ENCODE measurements at regions not wholly inside any gene's neighbourhood (a gene's known extent, or its start where the extent isn't known, plus 50 kb on each side); places are given as distances from the start of the nearest gene placed in this dataset.
A peak's percentile ranks its signal among the peaks of the same experiment; 100 is the strongest.
"Not testable (repeated sequence)": the region's sequence is repeated elsewhere in the genome, so short reads cannot be mapped to it uniquely, and the experiment has no call there.

DNA sequence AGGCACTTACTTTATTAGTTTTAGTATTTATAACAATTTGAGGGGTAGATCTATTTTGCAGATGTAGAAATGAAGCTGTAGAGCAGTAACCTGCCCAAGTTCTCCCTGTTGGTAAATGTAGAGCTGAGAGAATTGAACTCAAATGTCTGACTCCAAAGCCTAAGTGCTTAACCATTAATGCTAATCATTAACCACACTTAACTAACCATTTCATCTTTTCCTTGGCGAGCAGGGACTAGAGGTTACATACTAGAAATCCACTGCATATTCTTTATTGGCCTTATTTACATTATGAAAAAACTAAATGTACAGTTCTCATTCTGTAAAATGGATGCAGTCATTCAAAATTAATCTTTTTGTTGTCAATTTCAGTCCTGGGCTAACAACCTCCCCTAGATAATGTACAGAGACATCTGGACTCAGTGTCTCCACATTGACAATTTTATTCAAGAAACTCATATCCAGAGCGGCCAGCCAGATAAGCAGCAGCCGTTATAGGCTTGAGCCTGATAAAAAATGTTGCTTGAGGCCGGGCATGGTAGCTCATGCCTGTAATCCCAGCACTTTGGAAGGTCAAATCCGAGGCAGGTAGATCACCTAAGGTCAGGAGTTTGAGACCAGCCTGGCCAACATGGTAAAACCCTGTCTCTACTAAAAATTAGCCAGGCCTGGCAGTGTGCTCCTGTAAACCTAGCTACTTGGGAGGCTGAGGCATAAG, 76.7 kb upstream of the PICALM start:
- DNase-seq (ENCODE audit: low read depth): no peak

DNA sequence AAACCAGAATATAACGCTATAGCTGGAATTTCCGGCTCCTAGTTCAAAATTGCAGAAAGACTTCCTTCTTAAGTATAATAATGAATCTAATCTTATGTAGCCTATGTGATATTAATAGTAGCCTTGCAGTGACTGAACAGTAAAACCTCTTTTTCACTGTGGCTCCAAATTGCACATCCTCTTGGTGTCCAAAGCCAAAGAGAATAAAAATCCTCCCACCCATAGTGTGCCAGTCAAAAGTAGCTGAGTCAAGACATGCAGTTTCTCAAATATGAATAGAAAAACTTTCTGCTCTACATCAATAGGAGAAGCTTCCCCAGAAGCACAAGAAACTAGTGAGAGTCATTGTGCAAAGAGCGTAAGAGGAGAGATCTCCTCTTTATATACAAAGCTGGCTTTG, 76.0 kb upstream of the PICALM start:
- no peak for DNase-seq (ENCODE audit: low read depth)

DNA sequence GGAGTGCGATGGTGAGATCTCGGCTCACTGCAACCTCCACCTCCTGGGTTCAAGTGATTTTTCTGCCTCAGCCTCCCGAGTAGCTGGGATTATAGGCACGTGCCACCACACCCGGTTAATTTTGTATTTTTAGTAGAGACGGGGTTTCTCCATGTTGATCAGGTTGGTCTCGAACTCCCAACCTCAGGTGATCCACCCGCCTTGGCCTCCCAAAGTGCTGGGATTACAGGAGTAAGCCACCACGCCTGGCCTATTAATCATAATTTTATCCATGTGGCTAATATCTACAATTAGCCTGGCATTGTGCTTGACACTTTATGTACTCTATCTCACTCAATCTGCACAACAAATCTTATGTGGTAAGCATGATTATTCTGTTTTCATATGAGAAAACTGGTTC, 75.2 kb upstream of the PICALM start:
- DNase-seq (ENCODE audit: low read depth): not testable (repeated sequence)

DNA sequence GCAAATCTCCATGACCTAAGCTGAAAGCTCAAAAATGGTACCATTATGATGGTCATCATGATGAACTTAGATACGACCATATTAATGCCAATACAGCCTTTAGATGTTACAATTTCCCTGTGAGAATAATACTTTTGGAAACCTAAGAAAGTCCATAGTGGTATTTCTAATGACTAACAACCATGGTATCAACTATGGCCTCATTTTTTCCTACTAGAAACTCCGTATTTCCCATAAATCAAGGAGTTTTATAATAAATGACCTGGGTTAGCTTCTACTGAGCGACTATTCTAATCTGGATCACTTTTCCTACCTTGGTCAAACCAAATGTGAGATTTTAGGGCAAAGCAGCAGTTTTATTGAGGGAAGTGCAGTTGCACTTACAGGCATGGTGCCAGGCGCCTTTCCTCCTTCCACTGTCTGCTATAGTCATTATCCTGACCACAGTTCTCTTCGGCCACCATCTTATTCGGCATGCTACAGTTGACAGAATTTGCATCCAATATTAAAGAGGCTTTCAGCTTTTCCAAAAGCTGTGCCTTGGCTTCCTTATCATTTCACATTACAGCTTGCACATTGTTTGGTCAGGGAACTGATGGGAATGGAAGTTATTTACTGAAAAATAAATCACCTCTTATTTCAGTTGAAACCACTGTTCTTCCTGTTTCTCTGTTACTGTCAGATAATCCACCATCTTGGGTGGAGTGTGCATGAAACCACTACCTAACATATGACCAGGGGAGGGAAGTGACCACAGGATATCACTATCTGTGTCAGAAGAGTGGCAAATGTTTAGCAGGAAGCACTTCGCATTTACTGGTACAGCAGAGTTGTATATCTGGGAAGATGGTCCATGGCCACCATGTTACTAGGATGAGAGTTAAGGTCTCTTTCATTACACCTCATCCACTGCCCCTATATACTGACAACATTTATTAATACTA, 74.5 kb upstream of the PICALM start:
- DNase-seq (ENCODE audit: low read depth): no peak

DNA sequence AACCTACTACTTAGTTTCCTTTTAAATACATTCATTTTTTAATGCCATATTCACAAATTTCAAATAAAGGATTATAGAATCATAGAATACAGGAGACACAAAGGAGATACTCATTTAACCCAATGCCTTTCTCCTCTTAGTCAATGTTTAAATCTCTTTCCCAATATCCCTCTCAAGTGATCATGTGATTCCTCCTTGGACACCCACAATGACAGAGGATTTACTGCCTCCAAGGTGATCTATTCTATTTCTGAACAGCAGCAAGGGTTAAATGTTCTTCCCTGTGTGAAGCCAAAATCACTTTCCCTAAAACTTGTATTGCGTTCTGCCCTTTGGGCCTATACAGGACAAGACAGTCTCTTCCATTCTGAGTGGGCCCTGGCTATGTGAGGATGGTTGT, 73.3 kb upstream of the PICALM start:
- no peak for DNase-seq (ENCODE audit: low read depth)

DNA sequence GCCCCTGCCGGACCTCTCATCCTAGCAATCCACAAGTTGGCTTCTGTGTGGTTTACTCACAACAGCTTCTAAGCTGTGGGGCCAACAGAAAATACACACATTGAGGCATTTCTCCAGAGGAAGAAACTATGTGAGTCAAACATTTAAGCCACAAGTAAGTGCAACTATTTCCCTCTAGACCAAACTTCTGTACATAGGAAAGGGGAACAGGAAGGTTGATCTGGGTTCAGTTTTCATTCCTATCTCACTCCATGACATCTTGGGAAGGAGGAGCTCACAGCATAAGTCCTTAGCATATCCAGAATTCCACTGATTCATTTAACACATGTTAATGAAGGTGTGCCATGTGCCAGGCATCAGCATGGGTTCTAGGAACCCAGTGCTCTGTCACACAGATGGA, 72.8 kb upstream of the PICALM start:
- DNase-seq (ENCODE audit: low read depth): no peak

DNA sequence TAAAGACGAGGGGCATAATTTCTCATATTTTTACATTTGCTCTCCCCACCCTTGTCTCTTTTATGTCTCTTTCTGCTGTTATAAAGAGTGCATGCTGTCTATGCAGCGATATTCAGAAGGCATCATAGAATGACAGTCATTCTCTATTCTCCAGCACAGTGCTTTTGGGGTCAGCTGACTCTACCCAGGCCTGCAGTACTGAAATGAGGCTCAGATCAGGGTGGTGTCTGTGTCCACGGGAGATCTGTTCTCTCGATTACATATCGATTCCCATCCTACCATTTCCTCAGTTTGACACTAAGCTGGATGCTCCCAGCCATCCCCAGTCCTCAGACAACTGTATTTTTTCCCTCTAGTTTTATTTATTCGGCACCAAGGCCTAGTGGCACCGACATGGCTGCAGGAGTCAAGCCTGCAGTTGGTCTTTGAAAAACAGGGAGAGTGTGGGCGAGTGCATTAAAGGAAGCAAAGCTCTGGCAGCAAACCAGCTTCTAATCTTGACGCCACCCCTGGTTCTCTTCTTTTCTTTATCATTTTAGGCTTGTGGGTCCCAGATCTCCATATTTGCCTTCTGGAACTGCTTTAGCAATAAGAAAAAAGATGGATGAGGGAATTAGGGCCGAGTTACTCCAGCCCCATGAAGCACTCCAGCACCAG, 71.6 kb upstream of the PICALM start:
- no peak for DNase-seq (ENCODE audit: low read depth)

DNA sequence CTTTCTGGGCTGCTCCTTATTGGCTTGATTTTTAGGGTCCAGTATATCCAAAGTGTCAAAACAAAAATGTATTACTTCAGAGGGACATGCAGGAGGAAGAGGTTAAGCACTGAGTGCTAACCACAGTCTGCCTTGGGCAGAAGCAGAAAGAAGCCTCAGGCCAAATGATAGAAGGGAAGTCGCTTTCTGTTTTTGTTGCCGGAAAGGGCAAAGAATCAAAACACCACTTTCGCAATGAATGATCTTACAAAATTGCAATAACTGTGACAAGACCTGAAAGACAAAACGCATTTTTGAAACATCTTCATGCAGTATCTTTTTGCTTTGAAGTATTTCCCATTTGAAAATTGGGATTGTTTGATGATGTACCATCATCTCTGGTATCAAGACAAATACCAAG, 70.1 kb upstream of the PICALM start:
- no peak for DNase-seq (ENCODE audit: low read depth)

DNA sequence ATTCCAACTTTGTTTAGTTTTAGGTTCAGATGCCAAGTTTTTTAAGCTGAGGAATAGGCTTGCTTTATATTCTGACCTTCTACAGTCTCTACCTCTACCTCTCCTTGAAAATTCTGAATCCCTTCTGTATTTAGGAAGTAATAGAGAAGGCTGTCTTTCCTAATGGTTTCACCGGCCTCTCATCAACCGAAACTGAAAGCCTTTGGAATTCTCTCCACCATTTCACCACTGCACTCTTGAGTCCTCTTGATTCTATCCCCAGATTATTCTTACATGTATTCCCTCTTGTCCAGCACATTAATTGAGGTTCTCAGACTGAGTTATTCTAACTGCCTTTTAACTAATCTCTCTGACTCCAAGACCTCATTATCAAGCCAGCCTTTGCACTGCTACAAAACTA, 67.7 kb upstream of the PICALM start:
- DNase-seq (ENCODE audit: low read depth): peak; percentile 21

DNA sequence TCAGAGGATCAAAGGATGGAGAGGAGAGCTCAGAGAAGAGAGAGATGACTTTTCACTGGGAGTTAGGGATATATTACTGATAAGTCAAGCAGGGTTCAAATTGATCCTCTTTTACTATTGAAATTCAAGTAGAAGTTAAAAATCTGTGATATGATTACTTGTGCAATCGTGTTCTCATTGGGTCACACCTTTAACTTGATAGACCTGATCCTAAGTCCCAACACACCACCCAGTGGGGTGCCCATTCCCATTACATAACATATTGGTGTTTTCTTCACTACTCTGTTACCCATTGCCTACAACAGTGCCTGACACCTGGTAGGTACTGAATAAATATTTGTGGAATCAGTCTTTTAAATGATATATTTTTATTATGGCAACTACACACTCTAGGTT, 66.4 kb upstream of the PICALM start:
- no peak for DNase-seq (ENCODE audit: low read depth)

DNA sequence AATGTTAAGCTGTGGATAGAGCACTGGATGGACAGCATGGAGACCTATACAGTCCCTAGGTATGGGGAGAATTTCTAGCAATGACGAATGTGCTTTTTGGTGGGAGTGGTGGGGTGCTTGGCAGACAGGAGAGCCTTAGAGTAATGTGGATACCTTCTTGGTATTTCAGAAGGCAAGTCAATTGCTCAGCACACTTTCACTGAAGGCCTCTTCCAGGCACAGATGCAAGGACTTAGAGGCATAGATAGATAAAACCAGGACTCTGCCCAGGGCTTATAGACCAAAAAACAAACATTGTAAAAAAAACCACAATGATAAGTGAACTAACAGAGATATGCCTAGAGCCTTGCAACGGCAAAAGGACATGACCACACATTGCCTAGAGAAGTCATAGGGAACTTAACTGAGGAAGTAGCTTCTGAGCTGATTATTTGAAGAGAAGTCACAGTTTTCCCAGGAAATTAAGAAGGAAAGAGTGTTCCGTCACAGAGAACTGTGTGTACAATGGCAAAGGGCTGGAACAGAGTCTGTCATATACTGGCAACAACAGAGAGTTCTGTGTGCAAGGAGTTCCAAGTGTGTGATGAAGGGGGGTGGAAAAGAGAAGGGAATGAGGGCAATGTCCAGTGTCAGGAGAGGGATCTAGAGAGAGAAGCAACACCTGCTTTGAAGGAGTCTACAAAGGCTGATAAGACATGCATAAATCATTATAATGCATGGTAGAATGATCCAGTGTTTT, 65.9 kb upstream of the PICALM start:
- no peak for DNase-seq (ENCODE audit: low read depth)

DNA sequence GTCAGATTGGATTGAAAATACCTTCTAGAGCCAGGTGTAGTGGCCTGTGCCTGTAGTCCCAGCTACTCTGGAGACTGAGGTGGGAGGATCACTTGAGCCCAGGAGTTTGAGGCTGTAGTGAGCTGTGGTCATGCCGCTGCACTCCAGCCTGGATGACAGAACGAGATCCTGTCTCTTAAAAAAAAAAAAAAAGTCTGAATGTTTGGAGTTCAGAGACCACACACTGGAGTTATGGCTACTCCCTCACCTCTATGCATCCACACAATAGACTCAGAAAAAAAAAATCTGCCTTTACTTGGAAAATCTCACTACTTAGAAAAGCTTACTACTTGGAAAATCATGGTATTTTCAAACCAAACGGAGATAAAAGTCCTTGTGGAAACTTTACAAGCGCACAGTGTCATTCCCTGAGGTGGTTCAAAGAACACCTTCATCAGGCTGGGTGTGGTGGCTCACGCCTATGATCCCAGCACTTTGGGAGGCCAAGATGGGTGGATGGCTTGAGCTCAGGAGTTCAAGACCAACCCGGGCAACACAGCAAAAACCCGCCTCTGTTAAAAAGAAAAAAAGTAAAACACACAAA, 63.9 kb upstream of the PICALM start:
- DNase-seq (ENCODE audit: low read depth): no peak

DNA sequence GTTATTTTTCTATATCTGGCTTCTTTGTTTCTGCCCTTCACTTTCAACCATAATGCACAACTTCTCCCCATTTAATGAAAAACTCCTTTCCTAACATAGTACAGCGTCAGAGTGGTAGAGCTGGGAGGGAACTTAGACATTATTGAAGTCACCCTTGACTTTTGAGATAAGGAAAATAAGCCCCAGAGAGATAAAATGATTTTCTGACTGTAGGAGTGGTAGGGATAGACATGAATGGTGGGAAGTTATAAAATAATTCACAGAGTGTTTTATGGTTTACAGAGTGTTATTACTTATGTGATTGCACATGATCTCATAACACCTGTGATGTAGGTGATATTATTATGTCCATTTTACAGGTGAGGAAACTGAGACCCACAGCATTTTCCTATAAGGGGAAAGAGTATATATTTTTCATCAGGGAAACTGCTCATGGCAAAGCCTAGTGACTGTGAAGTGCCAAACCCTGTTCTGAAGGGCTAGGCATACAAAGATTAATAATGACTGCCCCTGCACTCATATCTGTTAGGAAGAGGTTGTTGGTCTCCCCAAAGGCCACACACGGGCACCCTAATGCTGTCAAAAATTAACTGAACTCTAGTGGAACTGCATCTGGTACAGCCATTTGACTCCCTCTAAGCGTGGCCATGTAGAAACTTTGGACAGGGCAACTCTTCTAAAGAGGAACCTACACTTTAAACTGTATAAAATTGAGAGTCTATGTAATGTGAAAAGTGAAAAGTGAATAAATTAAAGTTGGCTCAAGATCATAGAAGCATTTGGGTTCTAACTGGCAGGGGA, 61.1 kb upstream of the PICALM start:
- no peak for DNase-seq (ENCODE audit: low read depth)

DNA sequence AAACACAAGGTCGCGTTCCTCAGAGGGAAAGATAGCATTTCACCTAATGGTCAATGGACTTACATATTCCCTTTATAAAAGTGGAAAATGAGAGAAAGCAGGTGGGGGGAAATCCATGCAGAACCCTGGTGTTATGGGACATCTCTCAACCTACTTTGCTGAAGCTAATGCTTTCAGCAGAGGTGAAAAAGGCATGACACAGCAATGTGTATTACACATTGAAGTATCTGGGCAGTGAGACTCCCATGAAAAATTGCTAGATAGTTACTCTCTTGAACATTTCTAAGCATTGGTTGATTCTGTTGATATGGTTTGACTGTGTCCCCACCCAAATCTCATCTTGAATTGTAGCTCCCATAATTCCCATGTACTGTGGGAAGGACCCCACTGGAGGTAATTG, 60.0 kb upstream of the PICALM start:
- DNase-seq (ENCODE audit: low read depth): no peak

DNA sequence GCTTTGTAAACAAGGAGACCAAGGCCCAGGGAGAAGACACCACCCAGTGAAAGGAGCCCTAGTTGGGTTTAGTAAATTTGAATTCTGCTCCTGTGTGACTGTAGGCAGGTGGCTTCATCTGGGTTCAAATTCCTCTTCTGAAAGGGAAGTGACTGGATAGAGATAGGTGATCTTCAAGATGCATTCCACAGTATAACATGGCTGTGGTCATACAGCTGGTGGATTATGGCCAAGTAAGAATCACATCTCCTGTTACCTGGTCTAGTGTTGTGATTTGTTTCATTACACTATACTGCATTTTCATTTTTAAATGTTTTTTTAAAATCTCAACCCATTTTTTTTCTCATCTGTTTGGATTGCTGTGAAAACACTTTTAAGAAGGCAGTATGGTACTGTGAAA, 58.0 kb upstream of the PICALM start:
- DNase-seq (ENCODE audit: low read depth): no peak

DNA sequence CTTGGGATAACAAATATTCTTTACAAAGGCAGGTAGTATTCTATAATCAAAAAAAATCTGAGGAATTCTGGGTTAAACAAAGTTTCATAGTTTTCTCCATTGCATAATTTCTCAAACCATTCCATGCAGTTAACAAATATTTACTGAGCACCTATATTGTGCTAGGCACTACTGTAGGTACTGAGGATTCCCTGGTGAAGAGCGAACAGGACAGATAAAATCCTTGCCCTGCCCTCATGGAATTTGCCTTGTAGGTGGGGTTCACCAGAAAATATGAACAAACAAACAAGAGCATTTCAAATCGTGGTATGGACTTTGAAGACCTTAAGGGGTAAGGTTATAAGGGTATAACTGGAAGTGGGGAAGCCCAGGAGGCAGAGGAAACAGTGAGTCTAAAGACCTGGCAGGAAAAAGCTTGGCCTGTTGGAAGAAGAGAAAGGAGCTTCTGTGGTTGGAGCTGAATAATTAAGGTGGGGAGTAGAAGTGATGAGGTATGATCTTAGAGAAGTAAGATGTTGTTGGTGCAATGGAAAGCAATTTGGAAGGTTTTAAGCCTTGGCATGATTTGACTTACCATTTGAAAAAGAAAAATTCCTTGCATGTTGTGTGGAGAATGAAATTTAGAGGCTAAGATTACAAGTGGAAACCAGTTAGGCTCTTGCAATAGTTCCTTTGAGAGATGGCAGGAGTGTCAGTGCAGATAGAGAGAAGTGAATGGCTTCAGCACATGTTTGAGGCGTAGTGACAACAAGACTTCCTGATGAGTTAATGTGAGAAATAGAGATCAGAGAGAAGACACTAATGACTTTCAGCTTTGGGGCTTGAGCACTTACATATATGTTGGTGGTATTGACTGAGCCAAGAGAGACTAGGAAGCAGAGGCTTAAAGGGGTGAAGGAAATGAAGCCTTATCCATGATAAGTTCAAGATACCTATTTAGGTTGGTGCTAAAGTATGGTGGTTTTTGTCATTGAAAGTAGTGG, 55.7 kb upstream of the PICALM start:
- no peak for DNase-seq (ENCODE audit: low read depth)

DNA sequence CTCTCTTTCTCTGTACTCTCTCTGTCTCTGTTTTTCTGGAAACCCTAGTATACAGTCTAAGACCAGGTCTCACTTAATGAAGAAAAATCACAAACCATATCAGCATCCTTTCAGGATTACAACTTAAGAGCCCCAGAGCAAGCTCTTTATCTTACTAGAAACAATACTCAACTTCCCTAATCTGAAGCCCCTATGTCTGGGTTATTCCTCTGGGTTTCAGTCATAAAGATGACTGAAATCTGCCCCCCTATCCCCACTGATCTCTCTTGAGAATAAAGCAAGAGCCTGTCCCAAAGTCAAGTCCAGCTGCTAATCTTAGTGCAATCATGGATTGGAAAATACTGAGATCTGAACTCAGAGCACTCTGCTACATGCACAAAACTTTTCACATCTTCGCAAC, 53.9 kb upstream of the PICALM start:
- DNase-seq (ENCODE audit: low read depth): no peak

DNA sequence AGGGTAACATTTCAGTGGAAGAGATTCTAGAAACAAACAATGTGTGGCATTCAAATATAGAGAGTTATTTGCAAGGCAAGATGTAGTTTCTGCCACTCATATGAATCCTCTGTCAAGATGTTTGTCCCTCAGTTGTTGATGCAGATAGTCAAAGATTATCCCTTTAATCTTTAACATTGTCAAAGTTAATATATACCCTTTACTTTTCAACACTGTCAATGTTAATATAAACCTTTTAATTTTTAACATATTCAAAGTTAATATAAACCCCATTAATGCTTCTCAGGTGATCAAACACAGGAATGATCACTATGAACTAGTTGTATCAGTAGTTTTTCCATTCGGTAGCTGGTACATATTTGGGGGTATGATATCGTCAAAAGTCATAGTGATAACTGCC, 51.9 kb upstream of the PICALM start:
- DNase-seq (ENCODE audit: low read depth): no peak

DNA sequence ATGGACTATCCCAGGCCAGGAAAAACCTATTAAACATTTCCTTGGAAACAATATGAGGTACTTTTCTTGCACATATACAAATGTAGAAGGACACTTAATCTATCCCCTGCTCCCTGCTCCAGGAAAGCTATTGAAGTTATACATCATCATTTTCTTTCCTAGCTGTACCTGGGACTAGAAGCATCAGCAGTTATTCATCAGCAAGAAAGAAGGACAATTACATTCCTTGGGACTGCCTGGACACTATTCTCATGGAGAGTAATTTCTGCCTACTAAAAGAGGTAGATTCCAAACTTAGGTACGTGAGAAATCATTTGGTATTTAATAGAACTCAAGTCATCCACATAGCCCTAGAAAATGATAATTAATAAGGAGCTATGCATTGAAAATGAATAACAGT, 51.0 kb upstream of the PICALM start:
- no peak for DNase-seq (ENCODE audit: low read depth)

DNA sequence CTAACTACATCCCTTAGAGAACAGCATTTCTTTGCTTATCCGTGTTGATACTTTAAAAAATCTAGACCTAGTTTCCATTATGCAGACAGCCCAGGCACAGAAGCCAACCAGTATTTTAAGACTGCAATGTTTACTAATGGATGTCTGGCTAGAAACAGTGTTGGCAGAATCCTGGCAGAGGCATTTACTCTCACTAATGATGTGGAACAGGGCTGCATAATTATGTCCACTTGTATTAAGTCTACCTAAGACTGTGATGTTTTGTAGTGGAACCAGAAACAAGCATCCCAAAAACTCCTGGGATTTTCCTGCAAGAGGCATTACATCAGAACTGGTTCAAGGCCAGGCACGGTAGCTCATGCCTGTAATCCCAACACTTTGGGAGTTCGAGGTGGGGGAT, 50.2 kb upstream of the PICALM start:
- DNase-seq (ENCODE audit: low read depth): no peak

All from stromal cell of bone marrow (primary cell).